Activated T-cell treated with anti-CD3 and anti-CD28 coated beads, Interleukin-2, amount 50 U/mL, for 24 hours (primary cell): ENCODE measurements at regions not wholly inside any gene's neighbourhood (a gene's known extent, or its start where the extent isn't known, plus 50 kb on each side); places are given as distances from the start of the nearest gene placed in this dataset.

ENCODE experiments used
- DNase-seq: peaks from one replicate; pipeline ENCODE4 v3.0.0-alpha.2; 2020
- H3K27ac Mint-ChIP-seq: 2 replicates; pipeline ENCODE4 v1.8.0; 2020; ENCODE audit warnings: mild to moderate bottlenecking, mixed read lengths
- H3K27me3 Mint-ChIP-seq: 2 replicates; pipeline ENCODE4 v1.8.0; 2020; ENCODE audit warnings: mixed read lengths
- H3K36me3 Mint-ChIP-seq: 2 replicates; pipeline ENCODE4 v1.8.0; 2020; ENCODE audit warnings: low read depth, mixed read lengths
- H3K4me1 Mint-ChIP-seq: 2 replicates; pipeline ENCODE4 v1.8.0; 2020; ENCODE audit warnings: low read depth, mixed read lengths
- H3K4me3 Mint-ChIP-seq: 2 replicates; pipeline ENCODE4 v1.8.0; 2020; ENCODE audit warnings: mild to moderate bottlenecking, moderate library complexity, mixed read lengths
- H3K9me3 Mint-ChIP-seq: 2 replicates; pipeline ENCODE4 v1.8.0; 2020; ENCODE audit warnings: mixed read lengths

GRCh38 chr20:51228763-51229162, 205.9 kb upstream of the KCNG1 start:
- DNase-seq, result no peak
- Mint-ChIP-seq H3K4me1 (no peaks in the 10 kb centered on the region), H3K4me3 (no peak overlapping the region), H3K27ac (no peak overlapping the region), H3K27me3 (peaks cover 12% of the 10 kb centered on the region), H3K36me3 (no peaks in the 10 kb centered on the region), H3K9me3 (peaks cover 3% of the 10 kb centered on the region)

DNA sequence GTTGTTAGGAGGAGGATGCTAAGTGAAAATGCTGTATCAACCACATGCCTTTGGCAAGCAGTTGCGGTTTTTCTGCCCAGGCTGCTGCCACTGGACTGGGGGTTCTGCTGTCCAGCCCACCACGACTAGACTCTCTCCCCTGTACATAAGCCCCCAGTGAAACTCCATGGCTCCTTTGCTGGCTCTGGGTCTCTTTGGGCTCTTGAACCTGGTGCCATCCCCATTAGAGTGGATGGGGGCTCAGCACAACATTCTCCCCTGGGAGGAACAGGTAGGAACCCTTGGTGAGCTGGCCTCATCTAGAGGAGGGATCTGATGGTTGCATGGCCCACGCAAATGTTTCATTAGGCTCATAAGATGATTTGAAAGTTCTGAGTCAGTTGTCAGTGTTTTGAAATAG, 204.8 kb upstream of the KCNG1 start:
- Mint-ChIP-seq H3K27ac (no peak overlapping the region), H3K9me3 (peaks cover 3% of the 10 kb centered on the region), H3K27me3 (peaks cover 14% of the 10 kb centered on the region), H3K4me1 (no peaks in the 10 kb centered on the region), H3K4me3 (no peak overlapping the region), H3K36me3 (no peaks in the 10 kb centered on the region)
- no peak for DNase-seq

GRCh38 chr20:51223183-51223720, 200.3 kb upstream of the KCNG1 start:
- Mint-ChIP-seq H3K4me3 (no peak overlapping the region), H3K36me3 (no peaks in the 10 kb centered on the region), H3K9me3 (peaks cover 3% of the 10 kb centered on the region), H3K4me1 (peaks cover 11% of the 10 kb centered on the region), H3K27ac (no peak overlapping the region), H3K27me3 (peaks cover 54% of the 10 kb centered on the region)
- no peak for DNase-seq

GRCh38 chr20:51221791-51222408, 199.0 kb upstream of the KCNG1 start:
- DNase-seq, result no peak
- Mint-ChIP-seq H3K9me3 (peaks cover 3% of the 10 kb centered on the region), H3K27me3 (peaks cover 68% of the 10 kb centered on the region), H3K27ac (no peak overlapping the region), H3K4me1 (peaks cover 11% of the 10 kb centered on the region), H3K4me3 (no peak overlapping the region), H3K36me3 (no peaks in the 10 kb centered on the region)

- Mint-ChIP-seq H3K4me1 (peaks cover 11% of the 10 kb centered on the region), H3K9me3 (peaks cover 3% of the 10 kb centered on the region), H3K27ac (no peak overlapping the region), H3K36me3 (no peaks in the 10 kb centered on the region), H3K27me3 (peaks cover 76% of the 10 kb centered on the region), H3K4me3 (no peak overlapping the region)
- no peak for DNase-seq
Observed at GRCh38 chr20:51221103-51221502, 198.2 kb upstream of the KCNG1 start.

GRCh38 chr20:51220293-51220706, 197.4 kb upstream of the KCNG1 start:
- H3K4me3 Mint-ChIP-seq, result no peak overlapping the region

GRCh38 chr20:51219544-51219943, 196.6 kb upstream of the KCNG1 start:
- H3K27me3 Mint-ChIP-seq, result peaks cover 84% of the 10 kb centered on the region

More at GRCh38 chr20:51220293-51220706, 197.4 kb upstream of the KCNG1 start:
- Mint-ChIP-seq H3K27me3 (peaks cover 78% of the 10 kb centered on the region), H3K27ac (no peak overlapping the region), H3K4me1 (peaks cover 11% of the 10 kb centered on the region), H3K9me3 (peaks cover 3% of the 10 kb centered on the region), H3K36me3 (no peaks in the 10 kb centered on the region)
- DNase-seq, result peak; percentile 75

DNA sequence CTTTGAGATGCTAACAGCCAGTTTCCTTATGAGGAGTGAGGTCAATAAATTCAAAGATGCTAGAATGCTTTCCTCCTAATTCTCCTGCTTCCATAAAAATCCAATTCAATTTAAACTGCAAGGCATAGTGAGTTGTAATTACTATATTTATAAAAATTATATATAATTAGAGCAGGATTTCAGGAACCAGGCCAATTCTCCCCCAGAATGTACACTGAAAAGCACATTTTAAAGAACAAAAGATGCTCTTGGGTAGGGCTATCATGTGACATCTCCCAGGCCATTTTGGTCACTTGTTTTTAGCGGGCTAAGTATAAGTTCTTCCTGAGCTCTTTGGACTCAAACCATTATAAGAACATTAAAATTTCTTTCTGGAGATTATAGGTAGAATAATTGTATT, 195.7 kb upstream of the KCNG1 start:
- no peaks in the 10 kb centered on the region for H3K9me3 Mint-ChIP-seq
- H3K4me1 Mint-ChIP-seq, result peaks cover 11% of the 10 kb centered on the region
- peaks cover 88% of the 10 kb centered on the region for H3K27me3 Mint-ChIP-seq
- DNase-seq, result no peak
- H3K27ac Mint-ChIP-seq, result no peak overlapping the region
- no peaks in the 10 kb centered on the region for H3K36me3 Mint-ChIP-seq
- no peak overlapping the region for H3K4me3 Mint-ChIP-seq

More at GRCh38 chr20:51219544-51219943, 196.6 kb upstream of the KCNG1 start:
- no peaks in the 10 kb centered on the region for H3K36me3 Mint-ChIP-seq
- H3K27ac Mint-ChIP-seq, result no peak overlapping the region
- H3K4me1 Mint-ChIP-seq, result peaks cover 11% of the 10 kb centered on the region
- peaks cover 2% of the 10 kb centered on the region for H3K9me3 Mint-ChIP-seq
- H3K4me3 Mint-ChIP-seq, result no peak overlapping the region
- no peak for DNase-seq

- Mint-ChIP-seq H3K27ac (no peak overlapping the region), H3K4me3 (no peak overlapping the region), H3K27me3 (peaks cover 82% of the 10 kb centered on the region), H3K4me1 (peaks cover 11% of the 10 kb centered on the region), H3K36me3 (no peaks in the 10 kb centered on the region), H3K9me3 (no peaks in the 10 kb centered on the region)
- no peak for DNase-seq
Observed at GRCh38 chr20:51217347-51218045, 194.6 kb upstream of the KCNG1 start.

DNA sequence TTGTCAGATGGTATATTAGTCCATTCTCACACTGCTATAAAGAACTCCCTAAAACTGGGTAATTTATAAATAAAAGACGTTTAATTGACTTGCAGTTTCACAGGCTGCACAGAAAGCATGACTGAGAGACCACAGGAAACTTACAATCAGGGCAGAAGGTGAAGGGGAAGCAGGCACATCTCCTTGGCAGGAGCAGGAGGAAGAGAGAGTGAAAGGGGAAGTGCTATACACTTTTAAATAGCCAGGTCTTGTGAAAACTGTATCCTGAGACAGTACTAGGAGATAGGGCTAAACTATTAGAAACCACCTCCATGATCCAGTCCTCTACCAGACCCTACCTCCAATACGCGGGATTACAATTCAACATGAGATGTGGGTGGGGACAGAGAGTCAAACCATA, 193.9 kb upstream of the KCNG1 start:
- Mint-ChIP-seq H3K4me1 (peaks cover 10% of the 10 kb centered on the region), H3K27me3 (peaks cover 81% of the 10 kb centered on the region), H3K27ac (no peak overlapping the region), H3K9me3 (no peaks in the 10 kb centered on the region), H3K36me3 (no peaks in the 10 kb centered on the region), H3K4me3 (no peak overlapping the region)
- DNase-seq, result no peak

- no peaks in the 10 kb centered on the region for H3K4me1 Mint-ChIP-seq
- no peak for DNase-seq
- no peak overlapping the region for H3K27ac Mint-ChIP-seq
- no peaks in the 10 kb centered on the region for H3K9me3 Mint-ChIP-seq
- peaks cover 72% of the 10 kb centered on the region for H3K27me3 Mint-ChIP-seq
- H3K36me3 Mint-ChIP-seq, result no peaks in the 10 kb centered on the region
- no peak overlapping the region for H3K4me3 Mint-ChIP-seq
Observed at GRCh38 chr20:51212816-51213215, 189.9 kb upstream of the KCNG1 start.

- H3K27me3 Mint-ChIP-seq, result peaks cover 63% of the 10 kb centered on the region
- H3K27ac Mint-ChIP-seq, result no peak overlapping the region
- no peak overlapping the region for H3K4me3 Mint-ChIP-seq
- H3K36me3 Mint-ChIP-seq, result no peaks in the 10 kb centered on the region
- DNase-seq, result no peak
- no peaks in the 10 kb centered on the region for H3K4me1 Mint-ChIP-seq
- H3K9me3 Mint-ChIP-seq, result no peaks in the 10 kb centered on the region
Observed at GRCh38 chr20:51211191-51211590, 188.3 kb upstream of the KCNG1 start.

GRCh38 chr20:51210084-51210483, 187.2 kb upstream of the KCNG1 start:
- Mint-ChIP-seq H3K27me3 (peaks cover 61% of the 10 kb centered on the region), H3K4me3 (no peak overlapping the region), H3K27ac (no peak overlapping the region), H3K9me3 (no peaks in the 10 kb centered on the region), H3K4me1 (no peaks in the 10 kb centered on the region), H3K36me3 (no peaks in the 10 kb centered on the region)
- DNase-seq, result no peak

DNA sequence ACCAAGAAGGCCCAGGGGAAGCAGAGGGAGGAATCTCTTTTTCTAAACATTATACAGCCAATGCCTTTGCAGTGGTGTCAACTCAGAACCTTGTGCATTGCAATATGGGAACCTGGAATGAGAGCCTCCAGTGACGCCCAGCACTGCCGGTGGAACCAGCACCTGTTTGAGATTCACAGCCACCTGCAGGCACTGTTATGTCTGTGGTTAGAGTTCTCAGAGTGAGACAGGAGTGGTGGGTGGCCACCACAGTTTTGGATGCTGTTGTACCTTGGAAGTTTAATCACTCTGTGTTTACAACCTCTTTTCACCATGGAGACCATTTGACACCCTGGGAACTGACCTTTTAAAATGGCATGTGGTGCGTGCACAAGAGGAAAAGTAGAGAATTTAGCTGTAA, 185.3 kb upstream of the KCNG1 start:
- Mint-ChIP-seq H3K27ac (no peak overlapping the region), H3K27me3 (peaks cover 57% of the 10 kb centered on the region), H3K4me3 (no peak overlapping the region), H3K9me3 (no peaks in the 10 kb centered on the region), H3K36me3 (no peaks in the 10 kb centered on the region), H3K4me1 (no peaks in the 10 kb centered on the region)
- DNase-seq, result no peak

- Mint-ChIP-seq H3K27ac (no peak overlapping the region), H3K4me1 (no peaks in the 10 kb centered on the region), H3K36me3 (no peaks in the 10 kb centered on the region), H3K9me3 (no peaks in the 10 kb centered on the region), H3K4me3 (no peak overlapping the region), H3K27me3 (peaks cover 56% of the 10 kb centered on the region)
- no peak for DNase-seq
Observed at GRCh38 chr20:51206032-51206662, 183.2 kb upstream of the KCNG1 start.
